HG03066 (cell line): ENCODE measurements at regions not wholly inside any gene's neighbourhood (a gene's known extent, or its start where the extent isn't known, plus 50 kb on each side); places are given as distances from the start of the nearest gene placed in this dataset.

Experiments used
- ATAC-seq: cut with Tn5 transposase; IDR thresholded peaks from one replicate; pipeline ENCODE4 v1.9.1; 2021; ENCODE audit warnings: low read depth; ENCODE audit not compliant: unreplicated experiment

DNA sequence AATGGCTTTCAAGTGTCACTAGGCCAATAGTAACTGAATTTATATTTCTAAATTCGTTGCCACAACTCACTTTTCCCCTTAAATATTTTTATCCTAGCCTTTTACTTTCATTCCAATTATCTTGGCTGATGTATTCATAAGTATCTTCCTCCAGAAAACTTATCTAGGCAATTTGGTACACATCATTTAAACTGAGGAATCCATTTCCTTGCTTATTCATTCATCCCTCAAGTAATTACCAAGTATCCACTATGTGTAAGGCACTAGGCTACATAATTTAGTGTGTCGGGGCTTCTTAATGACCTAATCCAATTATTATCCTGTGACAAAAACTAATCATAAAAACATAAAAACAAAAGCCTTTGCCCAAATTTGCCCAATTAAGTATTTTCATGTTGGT lies 258.3 kb upstream of the TCF21 start:
- no peak for ATAC-seq

- ATAC-seq = no peak
Observed at GRCh38 chr6:133631421-133631820, 257.5 kb upstream of the TCF21 start.

- ATAC-seq = no peak
Observed at GRCh38 chr6:133632206-133632605, 256.7 kb upstream of the TCF21 start.

DNA sequence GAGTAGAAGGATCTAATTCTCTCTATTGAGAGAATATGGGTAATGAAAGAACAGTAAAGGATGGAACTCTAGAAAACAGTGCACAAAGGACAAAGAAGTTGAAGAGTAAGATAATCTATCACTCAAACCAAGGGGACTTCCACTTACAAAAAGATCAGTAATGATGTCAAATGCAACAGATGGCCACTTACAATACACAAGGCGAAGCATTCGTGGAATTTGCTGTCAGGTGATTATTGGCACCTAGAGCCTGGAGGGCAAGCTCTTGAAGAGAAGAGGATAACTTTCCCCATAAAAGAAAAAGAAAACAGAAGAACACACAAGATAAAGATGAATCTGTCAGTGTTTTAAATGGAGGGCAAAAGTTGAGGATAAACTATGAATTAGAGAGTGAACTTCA lies 256.0 kb upstream of the TCF21 start:
- ATAC-seq = no peak

- no peak for ATAC-seq
Observed at GRCh38 chr6:133634474-133634873, 254.4 kb upstream of the TCF21 start.

DNA sequence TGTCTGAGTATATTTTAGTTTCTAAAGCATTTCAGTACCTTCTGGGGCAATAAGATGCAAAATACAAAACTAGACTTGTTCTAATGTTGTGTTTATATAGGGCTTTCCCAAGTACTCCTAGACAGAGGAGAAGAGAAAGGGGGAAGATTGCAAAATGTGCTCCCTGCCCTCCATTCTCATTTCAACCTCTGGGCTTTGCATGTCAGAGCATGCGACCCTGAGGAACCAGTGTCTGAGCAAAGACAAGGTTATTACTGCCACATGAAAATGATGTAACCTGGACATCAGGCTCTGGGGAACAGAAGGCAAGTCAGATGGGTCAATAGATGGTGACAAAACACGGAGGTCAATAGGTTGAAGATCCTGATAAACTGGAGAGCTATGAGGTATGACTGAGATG lies 253.5 kb upstream of the TCF21 start:
- no peak for ATAC-seq

GRCh38 chr6:133637436-133637835 lies 251.5 kb upstream of the TCF21 start:
- ATAC-seq = no peak

DNA sequence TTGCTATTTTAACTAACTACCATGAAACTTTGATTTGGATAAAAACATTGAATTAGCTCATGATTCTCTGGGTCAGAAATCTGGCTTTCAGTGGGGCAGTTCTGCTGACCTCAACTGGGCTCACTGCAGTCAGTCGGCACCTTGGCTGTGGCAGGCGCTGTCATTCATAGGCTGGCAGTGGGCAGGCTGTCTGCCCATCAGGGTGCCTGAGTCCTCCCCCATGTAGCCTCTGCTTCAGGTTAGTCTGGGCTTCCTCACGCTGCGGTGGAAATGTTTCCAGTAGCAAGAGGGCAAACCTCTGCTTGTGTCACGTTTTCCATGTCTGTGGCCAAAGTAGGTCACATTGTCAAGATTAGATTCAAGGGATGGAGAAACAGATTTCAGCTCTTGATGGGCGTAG lies 251.0 kb upstream of the TCF21 start:
- ATAC-seq = no peak

DNA sequence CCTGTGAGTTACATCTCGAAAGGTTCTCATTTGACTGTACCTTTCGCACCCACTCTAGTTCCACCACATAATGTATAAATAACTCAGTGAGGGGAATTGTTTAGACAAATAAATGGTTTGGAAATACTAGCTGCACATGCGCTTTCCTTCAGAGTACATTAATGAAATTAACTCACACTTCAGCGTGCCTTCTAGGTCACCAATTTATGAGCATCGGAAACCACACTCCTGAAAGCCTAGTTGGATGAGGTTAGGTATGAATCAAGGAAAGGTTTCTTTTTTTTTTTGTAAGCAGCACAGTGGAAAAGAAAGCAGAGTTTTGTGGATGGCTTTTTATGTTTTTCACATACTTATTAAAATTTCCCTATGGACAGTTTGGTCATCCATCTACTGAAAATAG lies 247.8 kb upstream of the TCF21 start:
- ATAC-seq = no peak

DNA sequence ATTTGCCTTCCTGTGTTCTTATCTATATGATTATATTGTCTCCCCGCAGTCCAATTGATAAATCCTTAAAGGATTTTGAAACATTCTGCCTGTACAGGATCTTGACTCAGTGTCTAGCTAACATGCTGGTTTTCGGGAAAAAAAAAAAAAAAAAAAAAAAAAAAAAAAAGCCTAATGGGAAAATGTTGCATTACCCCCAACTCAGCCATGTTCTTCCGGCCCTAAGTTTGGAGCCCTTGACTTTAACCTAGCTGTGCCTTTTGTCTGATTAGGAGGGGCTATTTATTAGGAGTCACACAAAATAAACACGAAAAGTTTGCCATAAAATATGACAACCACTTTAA lies 244.4 kb upstream of the TCF21 start:
- ATAC-seq = no peak

DNA sequence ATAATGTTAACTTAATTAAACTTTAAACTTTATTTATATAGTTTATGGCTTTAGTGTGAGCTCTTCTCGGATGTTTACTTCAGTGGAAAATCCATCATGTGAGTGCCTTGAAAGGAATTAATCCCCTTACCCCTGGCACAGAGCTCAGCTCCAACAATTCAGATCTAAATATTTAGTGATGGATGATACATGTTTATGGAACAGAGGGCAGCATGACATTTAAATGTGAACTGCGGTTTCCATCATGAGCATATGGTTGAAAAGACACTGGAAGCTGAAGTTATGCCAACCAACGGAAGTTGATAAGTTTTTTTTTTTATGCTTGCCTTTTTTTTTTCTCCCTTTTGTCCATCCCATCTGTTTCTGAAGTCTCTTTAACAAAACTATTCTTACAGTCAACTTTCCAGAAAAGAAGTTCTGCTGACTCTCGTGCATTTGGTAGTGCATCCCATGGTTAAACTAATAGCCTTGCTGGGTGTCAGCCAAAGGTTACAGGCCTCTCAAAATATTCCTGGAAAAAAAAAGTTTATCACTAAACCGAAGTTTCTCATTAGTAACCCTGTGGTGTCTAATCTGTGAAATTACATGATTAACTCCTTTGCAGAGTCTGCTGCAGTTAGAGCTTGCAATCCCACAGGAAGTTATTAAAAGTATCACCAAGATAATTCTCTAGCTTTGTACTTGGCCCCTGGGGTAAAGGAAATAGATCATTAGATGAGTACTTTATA lies 243.9 kb upstream of the TCF21 start:
- no peak for ATAC-seq

- no peak for ATAC-seq
Observed at GRCh38 chr6:133645966-133646740, 242.8 kb upstream of the TCF21 start.

DNA sequence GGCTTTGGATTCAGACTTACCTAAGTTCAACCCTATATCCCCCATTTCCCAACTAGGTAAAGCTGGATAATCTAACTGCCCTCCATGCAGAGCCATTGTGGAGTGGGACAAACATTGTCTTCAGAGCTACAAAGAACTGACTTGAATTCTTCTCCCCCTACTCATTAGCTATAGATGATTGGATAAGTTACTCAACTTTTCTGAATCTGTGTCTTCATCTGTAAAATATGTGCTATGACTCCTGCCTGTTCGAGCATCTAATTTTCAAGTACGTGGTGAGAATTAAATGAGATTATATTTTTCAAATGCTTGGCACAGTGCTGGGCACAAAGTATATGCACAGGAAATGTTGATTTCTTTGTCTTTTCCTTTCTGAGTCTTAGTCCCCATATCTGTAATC lies 240.3 kb upstream of the TCF21 start:
- no peak for ATAC-seq

GRCh38 chr6:133671376-133671775 lies 217.5 kb upstream of the TCF21 start:
- no peak for ATAC-seq

GRCh38 chr6:133673056-133673455 lies 215.9 kb upstream of the TCF21 start:
- no peak for ATAC-seq

DNA sequence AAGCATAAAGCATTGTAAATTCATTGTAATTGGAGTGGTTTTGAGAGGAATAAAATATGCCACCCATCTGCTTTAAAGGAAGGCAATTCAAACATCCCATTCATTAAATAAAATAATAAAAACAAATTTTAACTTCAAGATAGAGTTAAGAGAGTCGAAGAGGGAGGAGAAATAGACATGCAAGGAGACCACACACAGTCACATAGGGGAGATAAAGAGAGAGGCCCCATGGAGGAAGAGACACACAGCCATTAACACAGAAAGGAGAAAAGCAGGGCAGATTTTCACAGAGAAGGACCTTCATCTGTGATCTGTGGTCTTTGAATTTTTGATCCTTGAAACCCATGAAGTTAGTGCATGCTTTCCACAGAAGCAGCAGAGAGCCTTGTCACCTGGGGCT lies 214.3 kb upstream of the TCF21 start:
- ATAC-seq = no peak

DNA sequence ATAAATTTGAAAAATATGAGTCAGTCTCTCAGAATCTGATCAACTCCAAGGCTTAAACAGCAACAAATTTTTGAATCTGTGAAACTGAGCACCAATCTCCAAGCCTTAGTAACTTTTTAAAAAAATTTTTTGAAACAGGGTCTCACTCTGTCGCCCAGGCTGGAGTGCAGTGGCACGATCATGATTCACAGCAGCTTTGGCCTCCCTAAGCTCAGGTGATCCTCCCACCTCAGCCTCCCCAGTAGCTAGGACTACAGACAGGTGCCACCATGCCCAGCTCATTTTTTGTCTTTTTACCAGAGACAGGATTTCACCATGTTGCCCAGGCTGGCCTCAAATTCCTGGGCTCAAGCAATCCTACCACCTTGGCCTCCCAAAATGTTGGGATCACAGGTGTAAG lies 207.9 kb upstream of the TCF21 start:
- ATAC-seq = no peak

DNA sequence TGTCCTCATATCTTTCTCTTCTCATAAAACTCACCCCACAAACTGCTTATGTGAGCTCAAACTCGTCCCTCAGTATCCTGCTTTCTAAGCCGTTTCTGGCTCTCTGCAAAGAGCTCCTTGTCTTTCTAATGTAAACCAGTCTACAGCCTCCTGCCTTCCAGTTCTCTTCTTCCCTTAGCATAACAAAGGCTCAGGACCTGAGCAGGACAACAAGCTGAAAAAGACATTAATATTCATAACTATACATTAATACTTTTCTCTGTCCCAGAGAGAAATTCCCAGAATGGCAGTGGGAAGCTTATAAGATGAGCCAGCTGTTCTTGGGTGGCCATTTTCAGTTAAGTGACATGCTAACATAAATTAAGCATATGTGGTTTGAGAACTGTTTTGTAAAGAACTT lies 207.0 kb upstream of the TCF21 start:
- no peak for ATAC-seq

DNA sequence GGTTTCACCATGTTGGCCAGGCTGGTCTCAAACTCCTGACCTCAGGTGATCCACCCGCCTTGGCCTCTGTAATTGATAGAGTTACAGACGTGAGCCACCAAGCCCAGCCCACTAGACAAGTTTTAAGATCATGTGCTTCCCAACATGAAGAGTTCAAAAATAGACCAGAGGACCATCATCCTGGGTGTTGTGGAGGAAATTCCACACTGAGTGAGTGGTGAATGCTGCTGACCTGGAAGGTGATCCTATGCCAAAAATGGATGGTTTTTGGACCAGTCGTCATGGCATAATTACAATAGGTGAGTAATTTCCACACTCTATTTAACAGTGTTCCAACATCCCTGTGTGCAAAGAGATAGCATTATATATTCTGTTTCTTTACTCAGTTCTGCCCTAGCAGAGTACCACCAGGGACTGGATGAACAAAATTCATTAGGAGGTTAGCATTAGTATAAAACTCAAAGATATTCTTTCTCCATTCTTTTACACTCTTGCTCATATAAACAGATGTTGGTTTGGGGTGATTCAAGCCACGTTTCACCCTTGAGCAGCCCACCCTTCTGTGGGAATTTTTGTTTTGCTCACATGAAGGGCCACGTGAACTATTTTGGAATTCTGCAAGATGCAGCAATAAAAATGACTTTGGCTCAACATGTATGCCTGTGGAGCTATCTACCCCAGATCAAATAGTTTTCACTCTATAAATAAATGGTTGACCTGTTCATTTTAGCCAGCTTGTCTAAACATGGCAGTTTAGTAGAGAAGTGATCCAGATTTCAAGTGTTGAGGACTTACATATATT lies 206.2 kb upstream of the TCF21 start:
- ATAC-seq = no peak

- no peak for ATAC-seq
Observed at GRCh38 chr6:133683308-133683580, 205.7 kb upstream of the TCF21 start.

GRCh38 chr6:133683606-133684005 lies 205.3 kb upstream of the TCF21 start:
- no peak for ATAC-seq
